Hematopoietic multipotent progenitor cell treated with erythropoietin and hydrocortisone succinate and interleukin-3 and kit ligand, for 6 days (in vitro differentiated cells): ENCODE measurements at regions not wholly inside any gene's neighbourhood (a gene's known extent, or its start where the extent isn't known, plus 50 kb on each side); places are given as distances from the start of the nearest gene placed in this dataset.

Experiments used
- DNase-seq: peaks from one replicate; pipeline ENCODE4 v3.0.0-alpha.2; 2015

DNA sequence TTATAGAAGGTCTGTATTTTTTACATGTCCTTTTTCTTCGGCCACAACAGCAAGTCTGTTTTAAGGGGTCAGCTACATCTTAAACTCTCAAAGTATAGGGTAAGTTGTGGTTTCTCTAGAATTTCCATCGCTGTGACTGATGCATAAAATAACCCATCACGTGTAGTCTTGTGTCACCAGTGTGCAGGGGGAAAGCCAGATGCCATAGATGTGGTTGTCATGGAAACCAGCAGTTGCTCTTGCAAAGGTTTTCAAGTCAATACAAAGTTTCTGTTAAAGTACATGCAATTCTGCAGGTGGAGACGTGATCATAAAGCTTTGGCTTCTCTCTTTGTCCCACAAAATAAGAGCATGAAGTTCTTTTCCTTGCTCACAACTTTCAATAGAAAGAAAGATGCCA, 210.3 kb upstream of the ONECUT1 start:
- no peak for DNase-seq

DNA sequence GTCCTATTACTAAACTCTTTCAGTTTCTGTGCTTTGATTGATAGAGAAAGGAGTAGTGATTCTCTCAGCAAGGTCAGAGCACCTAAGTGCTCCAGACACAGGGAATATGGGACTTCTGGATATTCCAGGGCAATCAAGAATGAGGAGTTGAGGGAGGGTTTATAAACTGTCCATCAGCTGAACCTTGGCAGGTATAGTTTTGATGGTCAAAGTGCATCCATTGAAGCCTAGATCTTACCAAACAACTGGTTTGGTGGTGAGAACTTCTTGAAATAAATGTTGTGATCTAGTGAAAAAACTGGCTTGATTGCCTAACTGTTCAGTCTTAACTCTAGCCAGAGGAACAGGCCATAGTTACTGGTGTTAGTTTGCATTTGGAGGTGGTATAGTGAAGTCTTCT, 207.0 kb upstream of the ONECUT1 start:
- DNase-seq: no peak

DNA sequence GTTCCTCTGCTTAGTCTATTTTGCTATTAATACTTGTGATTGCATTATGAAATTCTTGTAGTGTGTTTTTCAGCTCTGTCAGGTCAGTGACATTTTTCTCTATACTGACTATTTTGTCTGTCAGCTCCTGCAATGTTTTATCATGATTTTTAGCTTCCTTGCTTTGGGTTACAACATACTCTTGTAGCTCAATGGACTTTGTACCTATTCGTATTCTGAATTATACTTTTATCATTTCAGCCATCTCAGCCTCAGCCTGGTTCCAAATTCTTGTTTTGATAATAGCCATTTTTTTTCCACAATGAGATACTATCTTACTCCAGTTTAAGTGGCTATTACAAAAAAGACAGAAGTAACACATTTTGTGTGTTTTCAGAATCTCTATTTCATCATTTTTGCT, 204.2 kb upstream of the ONECUT1 start:
- DNase-seq: no peak

DNA sequence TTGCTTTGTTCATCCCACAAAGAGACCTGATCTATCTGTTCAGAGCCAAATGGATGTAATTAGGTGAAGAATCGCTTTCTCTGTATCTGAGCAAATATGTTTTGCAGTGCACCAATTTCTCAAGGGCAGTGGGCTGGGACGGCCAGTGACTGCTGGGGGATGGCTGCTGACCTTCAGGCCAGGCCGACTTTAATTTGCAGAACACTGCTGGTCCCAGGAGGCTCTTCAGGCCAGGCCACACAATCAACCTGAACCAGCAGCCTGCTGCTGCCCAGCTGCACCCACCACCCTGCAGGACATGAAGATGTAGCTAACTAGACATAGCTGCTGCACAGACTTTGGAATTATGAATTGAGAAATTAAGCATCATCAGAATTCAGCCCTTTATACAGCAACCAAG, 194.4 kb upstream of the ONECUT1 start:
- DNase-seq: no peak

DNA sequence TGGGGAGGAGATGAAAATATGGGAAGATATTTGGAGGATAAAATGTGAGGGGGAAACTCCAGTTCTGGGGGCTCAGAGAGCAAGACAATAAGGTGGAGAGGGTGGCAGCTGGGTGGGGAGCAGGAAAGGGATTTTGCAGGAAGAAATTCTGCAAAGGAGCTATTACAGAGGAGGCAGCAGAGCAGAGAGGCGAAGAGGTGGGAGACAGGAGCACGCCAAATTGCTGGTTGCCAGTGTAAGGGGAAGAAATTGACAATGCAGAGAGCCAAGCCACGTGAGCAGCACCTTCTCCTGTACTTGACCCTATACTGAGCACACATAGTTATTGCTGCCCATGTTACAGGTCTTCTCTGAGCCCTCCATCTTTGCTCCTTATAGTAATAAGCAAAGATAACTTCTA, 190.3 kb upstream of the ONECUT1 start:
- no peak for DNase-seq

DNA sequence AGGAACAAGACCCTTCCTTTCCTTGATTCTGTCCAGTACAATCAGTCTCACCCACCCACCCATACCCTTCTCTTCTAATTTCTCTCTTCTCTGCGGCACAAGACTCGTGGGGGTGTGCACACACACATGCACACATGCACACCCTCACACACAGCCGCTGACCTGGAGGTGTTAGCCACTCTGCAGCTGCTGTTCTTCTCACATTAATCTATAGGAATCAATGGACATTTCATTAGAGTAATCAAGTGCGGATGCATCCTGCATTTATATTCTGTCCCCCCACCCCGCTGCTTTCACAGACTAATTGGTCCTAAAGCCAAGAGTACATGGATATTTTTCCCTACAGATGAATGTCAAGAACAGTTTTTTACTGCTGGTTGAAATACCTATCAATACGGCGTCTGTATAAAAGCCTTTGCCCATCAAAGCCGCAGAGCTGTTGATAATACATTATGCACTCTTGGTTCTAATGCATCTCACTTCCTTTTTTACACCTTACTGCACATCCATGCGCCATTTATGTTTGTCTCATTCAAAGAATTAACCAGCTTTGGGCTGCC, 186.5 kb upstream of the ONECUT1 start:
- no peak for DNase-seq

DNA sequence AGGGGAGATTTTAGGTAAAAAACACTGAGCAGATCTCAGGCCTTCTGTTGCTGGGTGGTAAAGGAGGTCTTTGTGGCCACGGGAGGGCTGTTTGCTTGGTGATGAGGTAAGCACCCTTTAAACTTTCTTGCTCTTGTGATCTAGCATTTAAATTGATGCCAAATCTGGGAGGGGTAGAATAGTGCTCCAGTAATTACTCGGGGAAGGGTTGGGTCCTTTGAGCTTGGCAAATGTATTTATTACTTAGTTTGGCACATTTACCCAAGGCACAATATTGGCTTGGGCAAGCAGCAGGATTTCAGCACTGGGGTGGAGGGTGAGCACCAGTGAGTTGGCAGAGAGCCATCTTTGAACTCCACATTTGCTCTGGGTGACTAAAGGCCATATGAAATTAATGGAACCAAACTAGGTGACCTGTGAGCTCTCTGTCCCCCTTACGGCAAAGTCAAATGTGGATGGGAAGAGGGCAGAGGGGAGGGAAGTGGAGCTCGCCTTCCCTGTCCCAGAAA, 185.9 kb upstream of the ONECUT1 start:
- DNase-seq: no peak

DNA sequence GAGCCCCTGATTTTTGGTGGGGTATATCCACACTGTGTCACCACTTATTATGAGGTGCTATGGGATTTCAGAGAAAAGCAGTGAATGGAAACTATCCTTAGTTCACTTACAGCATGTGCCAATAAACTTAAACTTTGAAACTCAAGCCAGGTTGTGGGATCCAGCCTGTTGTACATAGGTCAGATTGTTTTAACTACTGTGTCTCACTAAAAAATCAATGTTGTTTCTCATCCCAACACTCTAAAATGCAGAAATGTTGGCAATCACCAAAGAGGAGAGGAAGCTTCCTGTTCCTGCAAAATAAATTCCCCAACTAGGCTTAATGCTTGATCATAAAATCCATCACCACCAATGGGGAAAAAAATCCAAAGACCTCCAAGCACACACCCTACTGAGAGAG, 173.7 kb upstream of the ONECUT1 start:
- no peak for DNase-seq

DNA sequence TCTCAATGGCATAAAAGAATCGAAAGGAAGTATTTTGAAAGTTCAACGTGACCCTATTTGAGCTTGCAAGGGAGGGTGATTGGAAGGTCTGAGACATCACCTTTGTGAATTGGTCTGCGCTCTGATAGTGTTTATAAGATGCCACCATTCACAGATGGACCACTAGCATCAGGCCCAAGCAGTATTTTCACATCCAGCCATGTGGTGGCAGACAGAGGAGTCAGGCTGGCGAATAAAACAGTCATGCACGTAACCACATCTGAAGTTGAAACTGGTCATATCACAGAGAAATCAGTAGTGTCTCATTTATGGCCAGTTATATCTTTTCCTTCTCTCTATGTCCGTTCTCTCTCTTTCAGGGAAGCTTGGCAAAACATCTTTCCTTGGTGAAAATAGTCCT, 170.1 kb upstream of the ONECUT1 start:
- no peak for DNase-seq

DNA sequence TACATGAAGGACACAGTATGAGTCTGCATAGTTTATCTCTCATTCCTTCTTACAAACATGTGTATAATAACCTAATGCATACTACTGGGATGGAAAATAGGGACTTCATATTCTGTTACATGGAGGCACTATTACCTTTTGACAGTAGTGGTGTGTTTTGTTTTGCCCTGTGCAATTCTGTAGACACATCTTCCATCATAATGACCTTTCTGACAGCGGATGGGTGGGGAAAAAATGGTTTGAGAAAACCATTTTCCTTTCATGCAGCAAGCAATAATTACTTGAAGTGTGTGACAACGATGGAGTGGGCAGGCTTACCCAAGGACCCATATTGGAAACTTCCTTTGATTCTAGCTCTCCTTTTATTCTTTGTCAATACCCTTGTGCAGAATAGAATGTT, 153.6 kb upstream of the ONECUT1 start:
- DNase-seq: no peak

DNA sequence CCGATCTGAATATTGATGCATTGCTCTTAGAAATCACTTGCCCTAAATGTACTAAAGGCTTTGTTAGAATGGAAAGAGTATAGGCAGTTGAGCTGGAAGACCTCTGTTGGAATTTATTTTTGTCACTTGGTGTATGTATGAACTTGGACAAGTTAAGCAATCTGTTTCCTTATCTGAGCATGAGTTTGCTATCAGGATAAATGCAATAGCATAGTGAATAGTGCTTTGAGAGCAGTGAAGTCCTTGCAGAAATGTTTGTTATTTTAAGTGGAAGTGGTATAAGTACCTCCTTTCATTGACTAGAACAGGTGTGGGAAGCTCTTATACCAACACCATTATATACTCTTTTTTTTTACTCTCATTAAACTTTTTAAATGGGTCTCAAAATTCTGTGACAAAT, 146.4 kb upstream of the ONECUT1 start:
- no peak for DNase-seq

DNA sequence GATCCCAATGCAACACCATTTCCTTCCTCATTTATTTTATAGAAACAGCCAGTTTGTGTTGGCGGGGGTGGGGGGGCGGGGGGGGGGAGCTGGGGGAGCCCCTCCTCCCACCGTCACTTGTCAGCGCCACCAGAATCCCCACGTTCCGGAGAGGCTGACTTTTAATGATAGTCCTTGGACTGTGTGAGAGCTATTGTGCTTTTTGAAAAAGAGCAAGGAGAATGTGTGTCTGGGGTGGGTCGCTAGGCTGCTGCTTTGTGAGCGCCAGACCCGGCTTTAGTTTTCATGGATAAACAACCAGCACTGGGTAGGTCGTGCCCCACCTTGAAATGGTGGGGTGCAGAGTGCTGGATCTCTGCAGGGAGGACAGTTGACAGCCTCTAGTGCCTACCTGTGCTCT, 135.0 kb upstream of the ONECUT1 start:
- DNase-seq: no peak

DNA sequence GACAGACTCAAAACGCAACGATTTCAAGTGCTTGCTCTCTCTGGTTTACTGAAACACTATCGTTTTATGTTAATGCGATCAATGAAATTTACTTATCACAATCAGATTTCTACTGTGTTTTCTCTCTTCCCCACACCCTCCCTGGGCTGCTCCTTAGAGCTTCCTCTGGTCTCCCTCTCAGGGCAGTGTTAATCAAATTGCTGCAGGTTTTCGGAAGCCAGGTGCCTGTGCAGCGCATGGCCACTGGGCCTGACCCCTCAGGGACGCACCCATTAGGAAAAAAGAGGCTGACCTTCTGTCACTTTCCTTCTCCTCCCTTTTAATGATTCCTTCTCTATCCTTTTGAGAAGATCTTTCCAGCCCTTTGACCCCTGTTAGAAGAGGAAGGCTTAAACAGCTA, 134.5 kb upstream of the ONECUT1 start:
- DNase-seq: no peak

DNA sequence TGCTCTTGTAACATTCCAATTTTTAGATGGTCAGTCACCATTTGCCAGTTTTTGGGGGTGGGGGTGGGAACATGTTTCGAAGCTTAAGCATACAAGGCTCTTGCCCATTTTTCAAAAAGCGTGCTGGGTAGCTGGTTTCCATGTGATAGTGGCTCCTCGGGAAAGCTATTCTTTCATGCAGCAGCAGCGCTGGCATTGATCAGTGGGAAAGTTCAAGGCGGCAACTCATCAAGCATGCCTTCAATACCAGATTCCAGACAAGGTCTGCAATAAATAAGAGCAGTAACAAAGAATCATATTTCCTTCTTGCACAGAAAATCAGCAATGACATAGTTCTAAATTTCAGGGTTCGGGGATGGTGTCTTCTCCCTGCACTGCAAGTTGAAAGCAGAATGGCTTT, 133.5 kb upstream of the ONECUT1 start:
- no peak for DNase-seq

DNA sequence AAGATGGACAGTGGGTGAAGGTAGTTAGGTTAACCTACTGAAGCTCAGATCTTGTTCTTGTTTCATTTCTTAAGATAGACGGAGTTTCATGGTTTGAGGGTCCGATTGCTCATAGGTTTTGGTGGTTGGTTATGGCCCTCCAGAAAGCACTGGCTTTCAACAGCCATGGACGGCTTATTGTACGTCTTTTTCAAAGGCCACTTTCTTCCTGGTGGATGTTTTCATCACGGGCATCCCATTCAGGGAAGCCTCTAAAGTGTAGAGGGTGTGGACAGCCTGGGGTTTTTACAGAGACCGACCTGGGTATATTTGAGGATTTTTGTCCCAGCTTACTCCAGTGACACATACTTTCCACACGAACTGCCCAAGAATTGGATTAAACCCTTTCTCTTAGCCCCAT, 132.7 kb upstream of the ONECUT1 start:
- no peak for DNase-seq

DNA sequence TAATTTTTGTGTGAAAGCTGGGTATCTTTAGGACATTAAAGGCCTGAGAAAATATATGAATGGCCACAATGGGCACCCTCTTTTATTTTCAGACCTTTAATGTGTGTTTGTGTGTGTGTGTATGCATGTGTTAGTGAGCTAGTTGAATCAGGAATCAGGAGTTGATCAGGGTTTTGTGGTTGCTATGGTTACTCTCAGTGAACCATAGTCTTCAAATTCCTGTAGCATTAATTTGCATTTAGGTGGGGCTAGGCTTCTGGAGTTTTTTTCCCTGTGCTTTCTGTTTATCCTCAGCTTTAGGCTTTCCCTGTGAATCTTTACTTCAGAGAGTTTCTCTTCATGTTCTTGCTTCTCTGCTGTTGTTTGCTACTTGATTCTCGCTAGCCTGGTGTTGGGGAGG, 122.0 kb upstream of the ONECUT1 start:
- DNase-seq: no peak

DNA sequence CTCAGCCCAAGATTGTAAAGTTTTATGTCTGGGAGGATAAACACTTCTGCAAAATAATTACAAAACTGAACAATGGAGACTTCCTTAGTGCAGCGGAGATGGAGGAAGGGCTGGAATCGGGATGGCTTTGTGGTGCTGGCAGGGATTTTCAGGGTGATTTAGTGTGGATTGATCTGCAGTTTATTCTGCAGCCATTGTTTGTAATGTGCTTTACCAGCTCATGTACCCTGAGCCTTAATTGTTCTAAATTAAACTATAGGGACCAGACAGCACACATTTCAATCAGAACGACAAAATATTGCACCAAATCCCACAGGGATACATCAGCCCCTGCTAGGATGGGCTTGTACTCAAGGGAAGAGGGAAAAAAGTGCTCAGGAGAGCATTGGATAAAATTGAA, 103.2 kb upstream of the ONECUT1 start:
- DNase-seq: no peak

DNA sequence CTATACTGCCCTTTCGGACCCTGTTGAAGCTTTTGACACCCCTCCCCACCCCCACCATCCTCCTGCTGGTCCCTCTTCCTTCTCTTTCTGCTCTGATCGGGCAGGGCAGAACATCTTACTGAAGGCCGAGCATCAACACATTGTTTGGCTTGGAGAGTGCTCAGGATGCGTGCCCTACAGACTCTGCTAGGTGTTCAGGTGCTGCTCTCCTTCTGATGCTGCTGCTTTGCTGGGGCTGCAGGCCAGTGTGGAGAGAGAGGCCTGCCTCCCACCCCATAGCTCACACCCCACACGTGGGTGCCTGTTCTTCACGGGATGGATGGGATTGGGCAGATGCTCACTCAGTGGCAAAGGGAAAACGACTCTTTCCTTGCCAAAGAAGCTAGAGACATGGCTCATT, 89.8 kb upstream of the ONECUT1 start:
- no peak for DNase-seq

DNA sequence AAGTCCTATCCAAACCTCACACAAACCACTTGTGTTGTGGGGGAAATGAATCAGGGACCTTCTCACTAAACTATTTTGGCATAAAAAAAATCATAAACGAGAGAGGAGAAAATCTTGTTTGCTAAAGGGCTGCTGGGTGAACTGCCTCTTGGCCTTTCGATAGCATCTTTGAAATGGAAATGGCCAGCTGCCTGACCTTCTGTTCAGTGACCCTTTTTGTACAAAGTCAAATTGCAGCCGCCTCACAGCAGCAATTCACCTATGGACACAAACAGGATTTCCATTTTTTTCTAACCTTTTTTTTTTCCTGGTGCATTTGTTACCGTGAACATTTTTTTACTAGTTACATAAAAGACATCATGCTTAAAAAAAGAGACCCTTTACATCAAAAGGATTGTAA, 89.0 kb upstream of the ONECUT1 start:
- no peak for DNase-seq

DNA sequence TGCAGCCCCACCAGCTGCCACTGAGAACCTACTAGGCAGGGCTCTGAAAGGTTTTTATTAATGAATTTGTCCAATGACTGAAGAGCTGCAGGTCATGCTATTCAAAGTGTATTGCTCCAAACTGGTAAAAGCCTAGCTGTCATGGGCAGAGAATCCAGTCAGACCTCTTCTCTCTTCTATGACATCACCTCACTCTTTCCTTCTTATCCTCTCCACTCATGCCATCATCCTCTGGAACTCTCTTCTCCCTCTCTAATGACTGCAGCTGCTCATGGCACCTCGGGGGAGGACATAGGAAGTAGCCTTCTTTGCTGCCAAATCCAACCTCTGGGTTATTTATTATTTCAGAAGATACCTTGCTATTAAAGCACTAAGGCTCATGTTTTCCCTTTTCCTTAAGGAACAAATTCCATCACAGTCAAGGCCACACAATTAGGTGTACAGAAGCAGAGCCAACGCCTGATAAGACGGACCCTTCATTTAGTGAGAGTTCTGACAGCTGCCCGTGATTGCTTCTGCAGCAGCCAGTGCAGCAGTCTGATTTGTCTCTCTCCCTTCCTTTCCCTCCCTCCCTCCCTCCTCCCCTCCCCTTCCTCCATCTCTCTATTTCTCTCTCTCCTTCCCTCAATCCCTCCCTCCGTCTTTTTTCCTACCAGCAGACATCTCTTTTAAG, 87.0 kb upstream of the ONECUT1 start:
- DNase-seq: no peak

DNA sequence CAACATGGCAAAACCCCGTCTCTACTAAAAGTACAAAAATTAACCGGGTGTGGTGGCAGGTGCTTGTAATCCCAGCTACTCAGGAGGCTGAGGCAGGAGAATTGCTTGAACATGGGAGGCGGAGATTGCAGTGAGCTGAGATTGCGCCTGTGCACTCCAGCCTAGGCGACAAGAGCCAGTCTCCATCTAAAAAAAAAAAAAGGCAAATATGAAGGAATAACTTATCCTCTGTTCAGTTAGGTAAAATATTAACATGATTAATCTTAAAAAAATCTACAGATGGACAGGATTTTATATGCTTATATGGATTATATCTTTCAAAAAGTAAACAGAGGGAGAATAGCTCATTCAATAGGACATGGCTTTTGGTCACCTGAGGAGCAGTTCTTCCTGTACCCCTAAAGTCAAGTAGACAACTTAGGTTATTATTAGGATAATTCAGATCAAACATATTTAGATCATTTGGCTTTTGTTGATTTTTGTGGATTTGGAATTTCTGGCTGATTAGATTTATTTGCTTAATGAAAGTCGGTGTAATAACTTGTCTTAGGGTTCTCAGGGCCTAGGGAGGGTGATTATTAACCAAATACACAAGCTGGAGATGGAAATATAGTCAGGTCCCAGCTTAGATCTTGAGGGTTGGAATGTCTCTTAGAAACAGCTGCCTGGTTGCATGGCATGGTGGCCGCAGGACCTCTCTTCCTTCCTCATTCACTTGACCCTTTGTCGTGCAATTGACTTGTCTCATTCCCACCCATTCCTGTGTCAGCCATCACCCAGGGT, 82.1 kb upstream of the ONECUT1 start:
- no peak for DNase-seq

DNA sequence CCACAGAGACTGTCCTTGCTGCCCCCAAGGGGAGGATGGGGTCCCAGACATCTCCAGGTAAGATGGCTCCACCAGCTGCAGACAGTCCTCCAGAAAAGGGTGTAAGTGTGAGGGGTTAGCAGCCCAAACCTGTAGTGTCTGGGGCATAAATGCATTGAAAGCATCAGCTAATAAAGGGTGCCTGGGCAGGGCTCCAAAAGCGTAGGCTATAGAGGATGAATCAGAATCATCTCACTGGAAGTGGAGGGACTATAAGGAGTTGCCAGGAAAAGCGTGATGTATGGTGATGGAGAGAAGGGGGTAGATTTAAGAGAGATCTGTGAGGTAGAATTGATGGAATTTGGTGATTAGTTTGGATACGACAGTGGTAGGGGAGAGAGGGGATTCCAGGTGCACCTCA, 79.9 kb upstream of the ONECUT1 start:
- DNase-seq: no peak

DNA sequence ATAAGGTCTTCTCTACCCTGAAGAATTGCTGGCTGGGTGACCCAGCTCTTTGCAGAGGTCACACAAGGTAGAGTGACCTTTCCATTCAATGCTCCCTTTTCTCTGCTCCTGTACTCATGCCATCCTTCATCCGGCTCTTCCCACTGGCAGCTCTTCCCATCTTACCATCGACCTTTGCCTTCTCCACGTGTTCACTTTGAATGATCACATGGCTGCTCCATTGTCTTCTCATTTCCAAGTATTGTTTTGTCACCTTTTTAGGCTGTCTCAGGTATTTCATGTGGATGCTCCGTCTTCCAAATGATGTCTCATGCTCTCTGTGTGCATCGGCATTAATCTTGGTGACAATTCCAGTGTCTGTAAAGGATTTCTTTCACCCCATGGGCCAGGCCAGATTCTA, 76.6 kb upstream of the ONECUT1 start:
- DNase-seq: no peak

DNA sequence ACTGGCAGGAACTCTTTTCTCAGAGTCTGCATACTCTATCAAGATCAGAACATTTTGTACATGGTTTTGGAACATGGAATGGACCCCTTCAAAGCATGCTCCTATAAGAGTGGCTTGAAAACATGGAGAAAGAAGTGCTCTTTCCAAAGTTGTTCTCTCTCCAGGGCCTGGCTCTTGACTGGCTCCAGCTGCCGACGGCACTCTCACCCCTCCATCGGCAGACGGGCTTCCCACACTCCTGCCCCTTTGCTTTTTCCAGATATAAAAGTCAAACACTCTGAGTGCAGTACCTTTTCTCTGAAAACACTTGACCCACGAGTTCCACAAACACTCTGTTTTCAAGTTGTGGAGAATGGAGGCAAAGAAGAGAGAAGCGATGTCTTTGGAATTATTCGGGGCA, 72.5 kb upstream of the ONECUT1 start:
- DNase-seq: no peak

DNA sequence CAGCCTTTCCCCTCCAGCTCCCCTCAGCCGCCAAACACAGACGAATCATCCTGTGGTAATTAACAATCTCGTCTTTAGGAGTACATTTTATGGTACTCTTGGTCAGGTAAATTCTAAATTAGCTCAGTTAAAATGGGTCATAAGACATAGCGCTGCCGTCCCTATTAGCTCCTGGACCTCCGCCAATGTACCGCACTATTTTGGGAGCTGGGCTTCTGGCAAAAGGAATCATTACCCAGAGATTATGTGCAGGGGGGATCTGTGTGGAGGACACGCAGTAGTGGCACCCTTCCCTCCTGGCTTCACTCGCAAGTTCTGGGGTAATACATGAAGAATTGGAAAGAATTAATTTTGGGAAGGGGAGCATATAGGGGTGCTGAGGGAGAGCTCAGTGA, 68.6 kb upstream of the ONECUT1 start:
- DNase-seq: no peak
